HG02623 (cell line): ENCODE measurements at regions not wholly inside any gene's neighbourhood (a gene's known extent, or its start where the extent isn't known, plus 50 kb on each side); places are given as distances from the start of the nearest gene placed in this dataset.

ENCODE experiments used
- ATAC-seq: cut with Tn5 transposase; IDR thresholded peaks from one replicate; pipeline ENCODE4 v1.9.1; 2021; ENCODE audit warnings: moderate library complexity; ENCODE audit not compliant: unreplicated experiment

GRCh38 chr2:104384961-104385360, 469.0 kb upstream of the POU3F3 start:
- ATAC-seq: no peak

GRCh38 chr2:104385743-104386142, 468.2 kb upstream of the POU3F3 start:
- no peak for ATAC-seq

- no peak for ATAC-seq
These were observed 465.6 kb upstream of the POU3F3 start for GRCh38 chr2:104388296-104388695.

- no peak for ATAC-seq
These were observed 451.1 kb upstream of the POU3F3 start for GRCh38 chr2:104402825-104403224.

- ATAC-seq: no peak
These were observed 449.4 kb upstream of the POU3F3 start for GRCh38 chr2:104404526-104404925.

GRCh38 chr2:104405623-104406022, 448.3 kb upstream of the POU3F3 start:
- ATAC-seq: no peak

GRCh38 chr2:104406261-104406726, 447.6 kb upstream of the POU3F3 start:
- no peak for ATAC-seq

- ATAC-seq: no peak
These were observed 446.3 kb upstream of the POU3F3 start for GRCh38 chr2:104407641-104408040.

GRCh38 chr2:104408266-104408665, 445.6 kb upstream of the POU3F3 start:
- no peak for ATAC-seq

GRCh38 chr2:104410136-104410535, 443.8 kb upstream of the POU3F3 start:
- ATAC-seq: no peak

GRCh38 chr2:104412384-104412783, 441.5 kb upstream of the POU3F3 start:
- ATAC-seq: no peak

- ATAC-seq: no peak
These were observed 440.0 kb upstream of the POU3F3 start for GRCh38 chr2:104413890-104414289.

- no peak for ATAC-seq
These were observed 438.6 kb upstream of the POU3F3 start for GRCh38 chr2:104415284-104415683.

- no peak for ATAC-seq
These were observed 437.4 kb upstream of the POU3F3 start for GRCh38 chr2:104416339-104417000.

GRCh38 chr2:104420420-104420819, 433.5 kb upstream of the POU3F3 start:
- no peak for ATAC-seq

- ATAC-seq: no peak
These were observed 433.0 kb upstream of the POU3F3 start for GRCh38 chr2:104420953-104421352.

GRCh38 chr2:104425850-104426595, 427.9 kb upstream of the POU3F3 start:
- ATAC-seq: no peak

- ATAC-seq: no peak
These were observed 425.8 kb upstream of the POU3F3 start for GRCh38 chr2:104428155-104428554.

- no peak for ATAC-seq
These were observed 424.1 kb upstream of the POU3F3 start for GRCh38 chr2:104429639-104430358.

GRCh38 chr2:104430359-104430740, 423.6 kb upstream of the POU3F3 start:
- ATAC-seq: no peak

GRCh38 chr2:104430852-104431251, 423.1 kb upstream of the POU3F3 start:
- no peak for ATAC-seq

GRCh38 chr2:104431701-104432121, 422.2 kb upstream of the POU3F3 start:
- ATAC-seq: no peak
